Calu3 (cell line): ENCODE measurements at regions not wholly inside any gene's neighbourhood (a gene's known extent, or its start where the extent isn't known, plus 50 kb on each side); places are given as distances from the start of the nearest gene placed in this dataset.

ENCODE experiments used
- BruUV-seq: library from RNA; stranded (reverse); fragments of 400-500 nt; replicated peaks from 2 replicates; lab custom pipeline; 2021; lab: Mats Ljungman, UMichigan
- CTCF ChIA-PET: fragments of 300-600 bp; sonication (Branson Sonifier 250); formaldehyde crosslinking; loops from one replicate; lab custom pipeline; 2022; ENCODE audit warnings: antibody characterized with exemption; lab: Charles Lee
- DNase-seq: peaks from one replicate; pipeline ENCODE4 v3.0.0; 2022
- H3K27ac Mint-ChIP-seq: one replicate; pipeline ENCODE4 v1.8.0; 2022; ENCODE audit warnings: mixed read lengths; ENCODE audit not compliant: unreplicated experiment
- H3K27me3 Mint-ChIP-seq: one replicate; pipeline ENCODE4 v1.8.0; 2022; ENCODE audit warnings: mixed read lengths; ENCODE audit not compliant: unreplicated experiment
- H3K36me3 Mint-ChIP-seq: one replicate; pipeline ENCODE4 v1.8.0; 2022; ENCODE audit warnings: mild to moderate bottlenecking, moderate library complexity, mixed read lengths; ENCODE audit not compliant: insufficient read depth, unreplicated experiment
- H3K4me1 Mint-ChIP-seq: one replicate; pipeline ENCODE4 v1.8.0; 2022; ENCODE audit warnings: mild to moderate bottlenecking, low read depth, mixed read lengths; ENCODE audit not compliant: unreplicated experiment
- H3K4me3 Mint-ChIP-seq: one replicate; pipeline ENCODE4 v1.8.0; 2022; ENCODE audit warnings: mild to moderate bottlenecking, low read depth, moderate library complexity, mixed read lengths; ENCODE audit not compliant: unreplicated experiment
- H3K9me3 Mint-ChIP-seq: one replicate; pipeline ENCODE4 v1.8.0; 2022; ENCODE audit warnings: low read depth, mixed read lengths; ENCODE audit not compliant: unreplicated experiment
- intact Hi-C: fragments of 100-400 bp; cut with micrococcal nuclease; formaldehyde crosslinking; loops from one replicate; pipeline ENCODE4 v1.10.0; 2022; ENCODE audit not compliant: unreplicated experiment
- TF ChIP-seq, protein P1 (sequence below): fragments of 200-600 bp; IDR thresholded peaks from one replicate; pipeline ENCODE4 v1.8.0; 2022; ENCODE audit warnings: antibody characterized with exemption; ENCODE audit not compliant: unreplicated experiment

- no TSS peak for BruUV-seq
- intact Hi-C loops, result no loop called here
- CTCF ChIA-PET, result no interaction called here
- H3K9me3 Mint-ChIP-seq, result no peaks in the 10 kb centered on the region
- no peak overlapping the region for H3K4me3 Mint-ChIP-seq
- H3K36me3 Mint-ChIP-seq, result no peaks in the 10 kb centered on the region
- H3K27me3 Mint-ChIP-seq, result no peaks in the 10 kb centered on the region
- TF ChIP-seq, protein P1, sequence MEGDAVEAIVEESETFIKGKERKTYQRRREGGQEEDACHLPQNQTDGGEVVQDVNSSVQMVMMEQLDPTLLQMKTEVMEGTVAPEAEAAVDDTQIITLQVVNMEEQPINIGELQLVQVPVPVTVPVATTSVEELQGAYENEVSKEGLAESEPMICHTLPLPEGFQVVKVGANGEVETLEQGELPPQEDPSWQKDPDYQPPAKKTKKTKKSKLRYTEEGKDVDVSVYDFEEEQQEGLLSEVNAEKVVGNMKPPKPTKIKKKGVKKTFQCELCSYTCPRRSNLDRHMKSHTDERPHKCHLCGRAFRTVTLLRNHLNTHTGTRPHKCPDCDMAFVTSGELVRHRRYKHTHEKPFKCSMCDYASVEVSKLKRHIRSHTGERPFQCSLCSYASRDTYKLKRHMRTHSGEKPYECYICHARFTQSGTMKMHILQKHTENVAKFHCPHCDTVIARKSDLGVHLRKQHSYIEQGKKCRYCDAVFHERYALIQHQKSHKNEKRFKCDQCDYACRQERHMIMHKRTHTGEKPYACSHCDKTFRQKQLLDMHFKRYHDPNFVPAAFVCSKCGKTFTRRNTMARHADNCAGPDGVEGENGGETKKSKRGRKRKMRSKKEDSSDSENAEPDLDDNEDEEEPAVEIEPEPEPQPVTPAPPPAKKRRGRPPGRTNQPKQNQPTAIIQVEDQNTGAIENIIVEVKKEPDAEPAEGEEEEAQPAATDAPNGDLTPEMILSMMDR, result no peak
- no peak for DNase-seq
- H3K4me1 Mint-ChIP-seq, result no peaks in the 10 kb centered on the region
- H3K27ac Mint-ChIP-seq, result no peak overlapping the region
These were observed 79.5 kb downstream of the ANXA1 start for GRCh38 chr9:73231203-73231602.

DNA sequence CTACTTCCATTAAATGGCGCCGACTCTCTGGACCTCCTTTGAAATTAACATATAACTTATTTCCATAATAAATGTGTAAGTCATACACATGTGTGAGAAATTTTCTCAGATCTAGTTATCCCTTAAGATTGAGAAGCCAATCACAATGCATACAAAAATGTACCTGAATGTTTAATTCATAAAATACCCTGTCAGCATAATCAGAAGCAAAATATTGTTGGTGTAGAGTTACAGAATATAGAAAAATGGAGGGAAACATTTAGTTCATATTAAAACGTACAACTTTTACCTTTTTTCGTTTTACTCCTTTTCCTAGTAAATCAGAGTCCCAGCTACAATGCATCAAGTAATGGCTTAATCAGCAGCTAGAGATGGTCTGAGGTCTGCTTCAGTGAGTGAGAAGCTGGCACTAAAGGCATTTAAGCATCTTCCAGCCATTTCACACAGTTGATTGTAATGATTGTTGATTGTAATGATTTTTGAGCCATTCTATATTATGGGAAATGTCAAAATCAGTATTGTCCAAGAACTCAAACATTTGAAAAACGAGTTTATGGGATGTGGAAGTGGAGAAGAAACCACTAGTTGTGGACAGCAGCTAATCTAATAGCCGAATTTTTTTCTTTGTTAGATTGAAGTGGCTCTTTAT, 81.8 kb downstream of the ANXA1 start:
- no peak for DNase-seq
- BruUV-seq, result no TSS peak
- Mint-ChIP-seq H3K27ac (no peak overlapping the region), H3K36me3 (no peaks in the 10 kb centered on the region), H3K27me3 (no peaks in the 10 kb centered on the region), H3K4me1 (no peaks in the 10 kb centered on the region), H3K9me3 (no peaks in the 10 kb centered on the region), H3K4me3 (no peak overlapping the region)
- intact Hi-C loops, result no loop called here
- TF ChIP-seq, protein P1, result no peak
- CTCF ChIA-PET, result no interaction called here

GRCh38 chr9:73234008-73234360, 82.3 kb downstream of the ANXA1 start:
- Mint-ChIP-seq H3K27ac (no peak overlapping the region), H3K9me3 (no peaks in the 10 kb centered on the region), H3K4me1 (no peaks in the 10 kb centered on the region), H3K36me3 (no peaks in the 10 kb centered on the region), H3K4me3 (no peak overlapping the region), H3K27me3 (no peaks in the 10 kb centered on the region)
- BruUV-seq, result no TSS peak
- CTCF ChIA-PET, result no interaction called here
- intact Hi-C loops, result no loop called here
- DNase-seq, result no peak
- TF ChIP-seq, protein P1, result no peak

- H3K27me3 Mint-ChIP-seq, result no peaks in the 10 kb centered on the region
- intact Hi-C loops, result no loop called here
- H3K9me3 Mint-ChIP-seq, result no peaks in the 10 kb centered on the region
- no peaks in the 10 kb centered on the region for H3K36me3 Mint-ChIP-seq
- TF ChIP-seq, protein P1, result no peak
- CTCF ChIA-PET, result no interaction called here
- H3K27ac Mint-ChIP-seq, result no peak overlapping the region
- no peak overlapping the region for H3K4me3 Mint-ChIP-seq
- no peak for DNase-seq
- no TSS peak for BruUV-seq
- no peaks in the 10 kb centered on the region for H3K4me1 Mint-ChIP-seq
These were observed 85.5 kb downstream of the ANXA1 start for GRCh38 chr9:73237140-73237539.
